ENCODE measurements at regions not wholly inside any gene's neighbourhood (a gene's known extent, or its start where the extent isn't known, plus 50 kb on each side); places are given as distances from the start of the nearest gene placed in this dataset.
"Not testable (repeated sequence)": the region's sequence is repeated elsewhere in the genome, so short reads cannot be mapped to it uniquely, and the experiment has no call there.

GRCh38 chr3:162353414-162353813 lies 856.8 kb downstream of the OTOL1 start:
- no peak for DNase-seq

DNA sequence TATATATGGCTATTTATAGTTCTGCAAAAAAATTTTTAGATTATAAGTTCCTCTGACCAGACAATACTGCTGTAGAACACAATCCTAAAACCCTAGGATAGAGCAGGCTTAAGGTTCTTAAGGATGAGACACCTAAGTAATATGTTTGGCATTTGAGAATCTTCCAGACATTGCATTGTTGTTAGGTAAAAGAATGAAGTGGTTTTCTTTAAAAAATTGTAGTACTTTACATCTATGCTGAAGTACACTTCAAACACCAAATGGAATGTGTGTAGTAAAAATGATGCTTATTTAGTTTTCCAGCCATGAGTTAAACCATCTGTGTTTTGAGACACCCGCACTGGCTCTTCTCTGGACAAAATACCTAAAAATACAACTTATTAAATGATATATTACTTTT lies 857.7 kb downstream of the OTOL1 start:
- no peak for DNase-seq

GRCh38 chr3:162365066-162365719 lies 868.6 kb downstream of the OTOL1 start:
- no peak for DNase-seq

- no peak for DNase-seq
These were observed 869.7 kb downstream of the OTOL1 start for GRCh38 chr3:162366166-162366766.

DNA sequence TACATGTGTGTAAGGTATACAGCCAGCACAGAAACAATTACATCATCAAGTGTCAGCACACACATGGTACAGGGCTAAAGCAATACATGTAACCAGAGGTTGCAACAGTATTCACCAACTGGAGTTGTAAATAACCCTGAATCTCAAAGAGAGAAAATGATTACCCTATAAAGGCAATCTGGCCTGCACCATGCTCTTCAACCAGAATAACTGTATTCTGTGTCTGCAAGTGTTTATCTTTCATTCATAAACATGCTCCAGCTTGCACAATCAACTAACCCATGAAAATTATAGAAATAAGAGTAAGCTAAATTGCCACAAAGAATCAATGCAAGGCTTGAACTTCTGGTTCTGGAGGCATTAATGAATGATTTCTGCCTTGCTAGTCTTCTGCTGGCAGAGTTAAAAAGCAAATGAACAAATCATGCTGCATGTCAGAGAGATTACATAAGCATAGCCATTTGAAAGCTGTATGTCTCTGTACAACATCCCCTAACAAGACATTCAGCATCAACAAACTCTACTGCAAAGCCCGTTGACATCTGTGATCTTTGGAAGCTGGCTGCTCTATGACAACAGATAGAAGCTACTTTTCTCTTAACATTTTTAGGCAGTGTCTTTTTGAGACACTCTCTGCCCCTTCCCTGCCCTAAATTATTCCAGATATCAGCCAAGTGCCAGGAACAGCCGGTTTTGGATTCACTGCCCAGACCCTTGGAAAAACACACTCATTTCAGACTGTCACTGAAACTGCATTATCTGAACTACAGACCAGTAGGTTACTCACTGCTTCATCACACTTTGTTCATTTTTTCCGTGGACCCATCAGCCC lies 871.0 kb downstream of the OTOL1 start:
- DNase-seq = no peak

GRCh38 chr3:162368417-162368816 lies 871.8 kb downstream of the OTOL1 start:
- no peak for DNase-seq

DNA sequence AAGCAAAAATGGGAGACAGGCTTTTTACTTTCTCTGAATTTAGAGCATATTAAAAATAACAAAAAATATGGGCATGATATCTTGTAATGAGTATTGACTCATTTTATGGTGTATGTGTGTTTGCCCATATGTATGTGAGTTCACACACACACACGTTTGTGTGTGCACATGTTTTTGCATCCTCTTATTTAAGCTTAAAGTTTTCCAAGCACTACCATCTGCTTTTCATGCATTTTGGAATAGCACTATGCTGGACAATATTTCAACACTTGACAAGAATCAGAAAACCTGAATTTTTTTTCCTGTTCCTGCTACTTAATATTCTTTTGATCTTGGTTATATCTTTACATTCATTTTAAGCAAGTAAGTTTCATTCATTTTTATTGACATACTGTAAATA lies 872.7 kb downstream of the OTOL1 start:
- no peak for DNase-seq

- DNase-seq = no peak
These were observed 873.5 kb downstream of the OTOL1 start for GRCh38 chr3:162370141-162370540.

GRCh38 chr3:162376761-162377160 lies 880.2 kb downstream of the OTOL1 start:
- no peak for DNase-seq

DNA sequence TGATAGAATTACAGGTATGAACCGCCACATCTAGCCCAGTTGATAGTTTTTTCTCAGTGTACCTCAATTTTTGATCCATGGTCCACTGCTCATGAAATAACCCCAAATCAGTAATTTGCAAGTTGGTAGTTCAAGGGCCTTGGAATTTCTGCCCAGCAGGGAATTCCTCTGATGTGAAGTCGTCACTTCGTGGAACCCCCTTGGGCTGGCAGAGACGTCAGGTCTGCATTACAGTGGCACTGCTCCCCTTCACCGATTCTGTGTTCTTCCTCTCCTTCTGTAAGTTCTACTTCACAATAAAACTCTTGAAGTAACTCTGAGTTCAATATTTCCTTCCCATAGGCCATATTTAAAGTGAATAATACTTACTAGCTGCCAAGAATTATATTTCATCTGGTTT lies 881.0 kb downstream of the OTOL1 start:
- no peak for DNase-seq

- DNase-seq = no peak
These were observed 888.8 kb downstream of the OTOL1 start for GRCh38 chr3:162385387-162385786.

- DNase-seq = no peak
These were observed 894.3 kb downstream of the OTOL1 start for GRCh38 chr3:162390891-162391290.

DNA sequence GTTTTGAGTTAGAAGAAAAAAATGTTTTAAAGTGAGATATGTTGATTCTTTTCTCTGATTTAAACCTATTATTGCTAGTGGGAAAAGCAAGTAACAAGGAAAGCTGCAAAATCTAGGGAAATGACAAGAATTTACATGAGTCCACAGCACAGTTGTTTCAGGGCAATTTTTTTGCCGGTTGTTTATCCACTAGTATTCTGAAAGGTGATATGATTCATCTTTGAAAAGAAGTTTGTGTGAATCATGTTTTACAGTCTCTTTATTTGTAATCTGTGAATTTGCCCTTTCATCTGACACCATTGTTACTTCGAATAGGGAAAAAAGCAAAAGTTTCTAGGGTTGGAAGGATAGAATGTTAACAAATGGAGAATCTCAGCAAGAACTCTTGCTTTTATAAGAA lies 894.7 kb downstream of the OTOL1 start:
- no peak for DNase-seq

- no peak for DNase-seq
These were observed 898.9 kb downstream of the OTOL1 start for GRCh38 chr3:162395496-162395895.

DNA sequence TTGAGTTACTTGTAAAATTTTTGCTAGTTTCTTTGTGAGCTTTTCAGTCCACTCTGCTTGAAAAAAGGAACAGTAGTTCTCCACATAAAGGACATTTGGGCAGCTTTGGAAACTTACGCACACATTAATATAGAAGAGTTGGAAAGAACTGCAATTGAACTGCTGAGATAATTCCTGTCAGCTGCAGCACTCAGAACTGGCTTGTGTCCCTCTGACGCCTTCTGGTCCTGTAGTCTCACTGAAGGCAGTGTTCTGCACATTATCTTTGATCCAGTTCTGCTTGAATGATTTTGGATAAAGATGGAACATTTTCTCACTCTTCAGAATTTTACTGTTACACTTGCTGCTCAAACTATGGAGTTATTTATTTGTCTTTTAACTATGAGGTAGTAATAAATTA lies 901.9 kb downstream of the OTOL1 start:
- no peak for DNase-seq

DNA sequence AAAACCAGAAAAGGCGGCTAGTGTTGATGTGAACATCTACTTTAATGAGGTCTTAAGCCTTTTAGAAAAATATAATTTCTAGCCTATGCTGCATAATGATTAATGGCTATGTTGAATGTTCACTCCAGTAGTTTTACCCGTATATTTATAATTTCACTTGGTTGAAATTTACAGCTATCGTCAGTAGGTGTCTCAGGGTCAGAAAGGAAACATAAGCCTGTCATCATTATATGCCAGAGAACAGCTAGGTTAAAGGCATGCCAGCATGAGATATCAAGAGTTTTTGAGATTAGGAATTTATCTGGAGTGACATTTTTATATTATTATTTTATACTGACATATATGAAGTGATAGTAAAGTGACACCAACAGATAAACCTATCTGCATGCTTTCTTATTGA lies 904.1 kb downstream of the OTOL1 start:
- DNase-seq = no peak

DNA sequence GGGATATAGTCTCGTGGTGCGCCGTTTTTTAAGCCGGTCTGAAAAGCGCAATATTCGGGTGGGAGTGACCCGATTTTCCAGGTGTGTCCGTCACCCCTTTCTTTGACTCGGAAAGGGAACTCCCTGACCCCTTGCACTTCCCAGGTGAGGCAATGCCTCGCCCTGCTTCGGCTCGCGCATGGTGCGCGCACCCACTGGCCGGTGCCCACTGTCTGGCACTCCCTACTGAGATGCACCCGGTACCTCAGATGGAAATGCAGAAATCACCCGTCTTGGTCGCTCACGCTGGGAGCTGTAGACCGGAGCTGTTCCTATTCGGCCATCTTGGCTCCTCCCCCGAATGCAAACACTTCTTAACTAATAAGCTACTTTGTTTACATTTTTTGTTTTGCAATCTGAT lies 914.9 kb downstream of the OTOL1 start:
- not testable (repeated sequence) for DNase-seq

- DNase-seq = no peak
These were observed 925.1 kb downstream of the OTOL1 start for GRCh38 chr3:162421721-162422120.

- no peak for DNase-seq
These were observed 931.6 kb downstream of the OTOL1 start for GRCh38 chr3:162428192-162428591.

DNA sequence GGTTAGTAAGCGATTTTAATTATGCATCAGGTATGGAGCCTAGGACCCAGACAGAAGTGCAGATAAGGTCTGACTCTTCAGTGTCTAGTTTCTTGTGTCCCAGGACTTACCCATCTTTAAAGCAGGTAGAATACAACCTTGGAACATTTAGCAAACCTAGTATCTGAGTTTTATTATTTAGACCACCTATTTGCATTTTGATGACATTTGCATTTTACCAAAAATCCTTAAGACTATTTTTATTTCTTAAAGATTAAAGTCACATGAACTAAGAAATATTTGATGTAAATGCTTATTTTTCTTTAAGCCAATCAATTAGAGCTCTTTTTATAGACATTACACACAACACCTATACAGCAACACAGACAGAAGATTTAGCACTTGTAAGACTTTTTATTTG lies 939.1 kb downstream of the OTOL1 start:
- no peak for DNase-seq

- DNase-seq = no peak
These were observed 940.2 kb downstream of the OTOL1 start for GRCh38 chr3:162436826-162437225.

DNA sequence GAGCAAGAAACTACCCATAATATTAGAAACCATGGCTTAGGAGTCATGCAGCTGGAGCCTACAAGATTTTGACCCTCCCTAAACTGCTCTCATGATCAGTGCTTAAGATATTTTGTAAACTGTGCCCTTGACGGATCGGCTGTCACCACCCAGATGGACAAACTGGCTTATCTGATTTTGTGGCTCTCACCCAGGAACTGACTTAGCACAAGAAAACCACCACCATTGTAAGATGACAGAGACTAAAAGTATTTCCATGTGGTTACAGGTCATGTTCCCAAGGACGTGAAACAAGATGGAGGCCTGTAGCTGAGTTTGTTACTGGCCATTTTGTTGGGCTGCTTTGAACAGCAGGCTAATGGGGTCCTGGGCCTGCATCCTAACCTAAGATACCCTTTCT lies 940.9 kb downstream of the OTOL1 start:
- DNase-seq = no peak

DNA sequence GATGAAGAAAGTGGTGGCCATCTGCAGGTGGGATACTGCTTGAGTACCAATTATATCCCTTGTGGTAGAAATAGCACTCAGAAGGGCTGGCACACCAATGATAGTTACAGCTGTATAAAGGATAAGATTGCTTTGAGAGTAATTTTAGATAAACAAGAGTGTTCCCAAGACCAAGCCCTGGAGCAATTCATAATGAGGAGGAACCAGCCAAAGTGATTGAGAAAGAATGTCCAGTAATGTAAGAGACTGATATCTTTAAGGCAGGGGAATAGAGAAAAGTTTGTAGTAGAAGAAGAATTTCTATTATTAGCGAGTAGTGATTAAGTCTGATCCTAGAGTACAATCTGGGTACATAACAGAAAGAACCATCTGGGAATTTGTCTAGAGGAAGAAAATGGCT lies 945.1 kb downstream of the OTOL1 start:
- DNase-seq = no peak

GRCh38 chr3:162443376-162443775 lies 946.8 kb downstream of the OTOL1 start:
- no peak for DNase-seq
